ENCODE measurements at regions not wholly inside any gene's neighbourhood (a gene's known extent, or its start where the extent isn't known, plus 50 kb on each side); places are given as distances from the start of the nearest gene placed in this dataset.

GRCh38 chr7:39883812-39884390 is 66.2 kb upstream of the CDK13 start:
- TF ChIP-seq CTCF (IDR thresholded peaks at IDR 0.05) = no peak
- Mint-ChIP-seq H3K4me1 (no peaks in the 10 kb centered on the region), H3K36me3 (ENCODE audit: low read depth) (no peaks in the 10 kb centered on the region), H3K4me3 (no peak overlapping the region), H3K27me3 (peaks cover 5% of the 10 kb centered on the region), H3K27ac (no peak overlapping the region), H3K9me3 (peaks cover 8% of the 10 kb centered on the region)
- CTCF ChIA-PET = interaction anchor here (0.7 to 1.8 kb wide), 4 partner anchors 10 to 168 kb away, joined by 3 to 10 read pairs (median 3); no protein-coding TSS in a partner anchor
- POLR2A ChIA-PET = interaction anchor here (1.1 kb wide), 1 partner anchor 9 kb away, joined by 3 read pairs; no protein-coding TSS in a partner anchor
- no peak for DNase-seq
- intact Hi-C loops (cut with micrococcal nuclease) = no loop called here
- ATAC-seq (ENCODE audit: low read depth) = no peak

GRCh38 chr7:39888171-39888853 is 61.7 kb upstream of the CDK13 start:
- ATAC-seq (ENCODE audit: low read depth) (no peak), DNase-seq (no peak)
- Mint-ChIP-seq H3K27me3 (peaks cover 7% of the 10 kb centered on the region), H3K27ac (no peak overlapping the region), H3K9me3 (no peaks in the 10 kb centered on the region), H3K4me3 (no peak overlapping the region), H3K36me3 (ENCODE audit: low read depth) (no peaks in the 10 kb centered on the region), H3K4me1 (no peaks in the 10 kb centered on the region)
- TF ChIP-seq CTCF (IDR thresholded peaks at IDR 0.05) = no peak
- intact Hi-C loops (cut with micrococcal nuclease) = no loop called here
- POLR2A ChIA-PET = no interaction called here
- CTCF ChIA-PET = interaction anchor here (1.4 kb wide), 1 partner anchor 8 kb away, joined by 3 read pairs; no protein-coding TSS in a partner anchor

GRCh38 chr7:39890411-39890810 is 59.6 kb upstream of the CDK13 start:
- ATAC-seq (ENCODE audit: low read depth) (no peak), DNase-seq (no peak)
- Mint-ChIP-seq H3K9me3 (no peaks in the 10 kb centered on the region), H3K27ac (no peak overlapping the region), H3K36me3 (ENCODE audit: low read depth) (no peaks in the 10 kb centered on the region), H3K4me3 (no peak overlapping the region), H3K27me3 (peaks cover 9% of the 10 kb centered on the region), H3K4me1 (no peaks in the 10 kb centered on the region)
- no peak for TF ChIP-seq CTCF (IDR thresholded peaks at IDR 0.05)
- POLR2A ChIA-PET = no interaction called here
- intact Hi-C loops (cut with micrococcal nuclease) = no loop called here
- CTCF ChIA-PET = no interaction called here

GRCh38 chr7:39891894-39892293 is 58.2 kb upstream of the CDK13 start:
- no peaks in the 10 kb centered on the region for H3K4me1 Mint-ChIP-seq
- no peaks in the 10 kb centered on the region for H3K9me3 Mint-ChIP-seq
- ChIA-PET POLR2A (no interaction called here), CTCF (interaction anchor here (11.5 kb wide), 1 partner anchor 160 kb away, joined by 241 read pairs; no protein-coding TSS in a partner anchor)
- no peak for TF ChIP-seq CTCF (IDR thresholded peaks at IDR 0.05)
- H3K27ac Mint-ChIP-seq = no peak overlapping the region
- no peak overlapping the region for H3K4me3 Mint-ChIP-seq
- peaks cover 9% of the 10 kb centered on the region for H3K27me3 Mint-ChIP-seq
- no peak for ATAC-seq (ENCODE audit: low read depth)
- intact Hi-C loops (cut with micrococcal nuclease) = no loop called here
- no peaks in the 10 kb centered on the region for H3K36me3 Mint-ChIP-seq (ENCODE audit: low read depth)
- no peak for DNase-seq

GRCh38 chr7:39892361-39892760 is 57.7 kb upstream of the CDK13 start:
- no peak for ATAC-seq (ENCODE audit: low read depth)
- no peak for TF ChIP-seq CTCF (IDR thresholded peaks at IDR 0.05)
- H3K27me3 Mint-ChIP-seq = peaks cover 9% of the 10 kb centered on the region
- H3K9me3 Mint-ChIP-seq = no peaks in the 10 kb centered on the region
- DNase-seq = no peak
- no peaks in the 10 kb centered on the region for H3K36me3 Mint-ChIP-seq (ENCODE audit: low read depth)
- intact Hi-C loops (cut with micrococcal nuclease) = no loop called here
- POLR2A ChIA-PET = interaction anchor here (0.5 to 0.8 kb wide), 2 partner anchors 8 to 56 kb away, joined by 3 read pairs; no protein-coding TSS in a partner anchor
- H3K4me1 Mint-ChIP-seq = no peaks in the 10 kb centered on the region
- no peak overlapping the region for H3K27ac Mint-ChIP-seq
- no peak overlapping the region for H3K4me3 Mint-ChIP-seq
- CTCF ChIA-PET = interaction anchor here (11.5 kb wide), 1 partner anchor 159 kb away, joined by 241 read pairs; no protein-coding TSS in a partner anchor
